Naive thymus-derived CD4-positive, alpha-beta T cell (primary cell): ENCODE measurements at regions not wholly inside any gene's neighbourhood (a gene's known extent, or its start where the extent isn't known, plus 50 kb on each side); places are given as distances from the start of the nearest gene placed in this dataset.
"Not testable (repeated sequence)": the region's sequence is repeated elsewhere in the genome, so short reads cannot be mapped to it uniquely, and the experiment has no call there.

Source experiments
- ATAC-seq: fragments of 150-1000 bp; cut with Tn5 transposase; 2 replicates; pipeline ENCODE4 v1.10.0; 2021; ENCODE audit warnings: mild to moderate bottlenecking, moderate library complexity
- CTCF ChIA-PET: fragments of 350-600 bp; sonication (Branson Sonifier 250); formaldehyde crosslinking; loops from one replicate; lab custom pipeline; 2021; ENCODE audit warnings: antibody characterized with exemption; lab: Charles Lee
- POLR2A ChIA-PET: fragments of 350-600 bp; sonication (Branson Sonifier 250); formaldehyde crosslinking; loops from one replicate; lab custom pipeline; 2021; ENCODE audit warnings: antibody characterized with exemption, inconsistent platforms; lab: Charles Lee
- DNase-seq, 9 donors: peaks; one replicate each; pipeline versions ENCODE4 v3.0.0 to v3.0.0-alpha.2; 2020 to 2022; ENCODE audit warnings: mixed read lengths in 1 of 9
- H3K27ac ChIP-seq: one replicate; pipeline ENCODE4 v1.7.0; 2013; ENCODE audit warnings: mild to moderate bottlenecking, low read depth, low read length, moderate library complexity
- H3K27me3 ChIP-seq, 2 donors: one replicate each; pipeline ENCODE4 v1.7.0; 2013; ENCODE audit warnings: low read length in 2 of 2, mild to moderate bottlenecking in 2 of 2, moderate library complexity in 2 of 2; ENCODE audit not compliant: control insufficient read depth in 2 of 2, insufficient read depth in 2 of 2
- H3K36me3 ChIP-seq, 3 experiments: 1 replicate in 2 of 3; 2 replicates in 1 of 3; pipeline ENCODE4 v1.7.0; 2013; ENCODE audit warnings: low read length in 3 of 3, mild to moderate bottlenecking in 3 of 3, moderate library complexity in 1 of 3; ENCODE audit not compliant: insufficient read depth in 3 of 3, control insufficient read depth in 2 of 3
- H3K4me1 ChIP-seq, 2 donors: one replicate each; pipeline ENCODE4 v1.7.0; 2013; ENCODE audit warnings: low read length in 2 of 2, mild to moderate bottlenecking in 2 of 2, moderate library complexity in 1 of 2; ENCODE audit not compliant: control insufficient read depth in 2 of 2, insufficient read depth in 2 of 2
- H3K4me3 ChIP-seq: 2 replicates; pipeline ENCODE4 v1.7.0; 2013; ENCODE audit warnings: mild to moderate bottlenecking, low read length
- H3K9me3 ChIP-seq, 3 experiments: 1 replicate in 2 of 3; 2 replicates in 1 of 3; pipeline ENCODE4 v1.7.0; 2013; ENCODE audit warnings: low read length in 3 of 3; ENCODE audit not compliant: control insufficient read depth in 2 of 3
- H3K27ac Mint-ChIP-seq, 9 donors: one replicate each; pipeline ENCODE4 v1.8.0; 2020 to 2022; ENCODE audit warnings: mixed read lengths in 9 of 9, mild to moderate bottlenecking in 8 of 9, moderate library complexity in 5 of 9, inconsistent platforms in 2 of 9
- H3K27me3 Mint-ChIP-seq, 5 donors: one replicate each; pipeline ENCODE4 v1.8.0; 2021 to 2022; ENCODE audit warnings: mixed read lengths in 5 of 5, mild to moderate bottlenecking in 1 of 5
- H3K36me3 Mint-ChIP-seq, 5 donors: one replicate each; pipeline ENCODE4 v1.8.0; 2020 to 2022; ENCODE audit warnings: mixed read lengths in 5 of 5, mild to moderate bottlenecking in 3 of 5, inconsistent platforms in 1 of 5
- H3K4me1 Mint-ChIP-seq, 7 donors: one replicate each; pipeline ENCODE4 v1.8.0; 2020 to 2022; ENCODE audit warnings: mixed read lengths in 7 of 7, mild to moderate bottlenecking in 3 of 7, inconsistent platforms in 1 of 7
- H3K4me3 Mint-ChIP-seq, 10 donors: one replicate each; pipeline ENCODE4 v1.8.0; 2020 to 2022; ENCODE audit warnings: mild to moderate bottlenecking in 10 of 10, mixed read lengths in 10 of 10, moderate library complexity in 6 of 10, inconsistent platforms in 2 of 10
- H3K9me3 Mint-ChIP-seq, 11 donors: one replicate each; pipeline ENCODE4 v1.8.0; 2020 to 2022; ENCODE audit warnings: mixed read lengths in 11 of 11, mild to moderate bottlenecking in 4 of 11, inconsistent platforms in 1 of 11, moderate library complexity in 1 of 11
- intact Hi-C, 2 donors: fragments of 100-400 bp; cut with micrococcal nuclease; formaldehyde crosslinking; loops; one replicate each; pipeline ENCODE4 v1.15.1; 2023

GRCh38 chr21:14046401-14046800, 164.4 kb downstream of the LIPI start:
- intact Hi-C loops = no loop called here
- CTCF ChIA-PET = no interaction called here
- H3K36me3 Mint-ChIP-seq = peaks cover 0 to 2% (median 0%) of the 10 kb centered on the region in 5 donors

GRCh38 chr21:14040386-14040785, 170.4 kb downstream of the LIPI start:
- Histone ChIP-seq H3K9me3 (no peaks in the 10 kb centered on the region), H3K4me3 (no peak overlapping the region), H3K4me1 (no peaks in the 10 kb centered on the region), H3K27ac (no peak overlapping the region), H3K27me3 (no peaks in the 10 kb centered on the region), H3K36me3 (no peaks in the 10 kb centered on the region)
- H3K4me1 Mint-ChIP-seq = peaks cover 0 to 3% (median 0%) of the 10 kb centered on the region in 7 donors
- intact Hi-C loops = no loop called here
- H3K9me3 Mint-ChIP-seq = no peaks in the 10 kb centered on the region
- CTCF ChIA-PET = no interaction called here
- no peak for DNase-seq
- POLR2A ChIA-PET = no interaction called here
- no peaks in the 10 kb centered on the region for H3K27me3 Mint-ChIP-seq
- no peak overlapping the region for H3K27ac Mint-ChIP-seq
- H3K4me3 Mint-ChIP-seq = no peak overlapping the region
- H3K36me3 Mint-ChIP-seq = peaks cover 0 to 16% (median 2%) of the 10 kb centered on the region in 5 donors
- no peak for ATAC-seq

More at GRCh38 chr21:14046401-14046800, 164.4 kb downstream of the LIPI start:
- Mint-ChIP-seq H3K9me3 (no peaks in the 10 kb centered on the region), H3K4me3 (no peak overlapping the region), H3K27ac (no peak overlapping the region), H3K27me3 (no peaks in the 10 kb centered on the region), H3K4me1 (peaks cover 0 to 6% (median 0%) of the 10 kb centered on the region in 7 donors)
- Histone ChIP-seq H3K4me3 (no peak overlapping the region), H3K36me3 (no peaks in the 10 kb centered on the region), H3K27me3 (no peaks in the 10 kb centered on the region), H3K9me3 (no peaks in the 10 kb centered on the region), H3K4me1 (no peaks in the 10 kb centered on the region), H3K27ac (no peak overlapping the region)
- ATAC-seq (no peak), DNase-seq (no peak)
- POLR2A ChIA-PET = no interaction called here

GRCh38 chr21:14028619-14029018, 182.1 kb downstream of the LIPI start:
- H3K9me3 Mint-ChIP-seq, H3K27ac ChIP-seq, H3K36me3 Mint-ChIP-seq, DNase-seq, H3K4me1 ChIP-seq, POLR2A ChIA-PET, ATAC-seq, H3K27me3 Mint-ChIP-seq, H3K36me3 ChIP-seq, H3K9me3 ChIP-seq, H3K27me3 ChIP-seq, H3K4me3 ChIP-seq, CTCF ChIA-PET: not testable (repeated sequence)
- peak overlapping the region in 3 of 9 donors; percentile 12 to 80 (median 35) for H3K27ac Mint-ChIP-seq
- intact Hi-C loops = loop anchor here (5.0 kb wide), 2 partner anchors 189 to 354 kb away; partner anchors contain the start of genes HSPA13 (in 2 of the 2) and RBM11 (in 1 of the 2)
- peak overlapping the region in 8 of 10 donors; percentile 24 to 89 (median 68) for H3K4me3 Mint-ChIP-seq
- peaks cover 0 to 29% (median 12%) of the 10 kb centered on the region in 7 donors for H3K4me1 Mint-ChIP-seq

GRCh38 chr21:14027235-14027869, 183.4 kb downstream of the LIPI start:
- H3K9me3 ChIP-seq, H3K36me3 ChIP-seq, H3K27me3 ChIP-seq, H3K36me3 Mint-ChIP-seq, H3K27me3 Mint-ChIP-seq, POLR2A ChIA-PET, H3K4me1 ChIP-seq, CTCF ChIA-PET, H3K9me3 Mint-ChIP-seq, H3K27ac ChIP-seq: not testable (repeated sequence)
- DNase-seq (peak; percentile 63 to 90 (median 85)), ATAC-seq (peak; percentile 100)
- Mint-ChIP-seq H3K4me1 (peaks cover 0 to 29% (median 12%) of the 10 kb centered on the region in 7 donors), H3K4me3 (peak overlapping the region; percentile 83 to 97 (median 90)), H3K27ac (peak overlapping the region in 8 of 9 donors; percentile 68 to 91 (median 81))
- intact Hi-C loops = loop anchor here (5.0 kb wide), 2 partner anchors 190 to 355 kb away; partner anchors contain the start of genes HSPA13 (in 2 of the 2) and RBM11 (in 1 of the 2)
- H3K4me3 ChIP-seq = peak overlapping the region; percentile 71

- H3K4me3 Mint-ChIP-seq, H3K27me3 Mint-ChIP-seq, H3K4me1 Mint-ChIP-seq, H3K9me3 Mint-ChIP-seq, H3K27ac ChIP-seq, H3K36me3 Mint-ChIP-seq, H3K4me3 ChIP-seq, H3K27me3 ChIP-seq, POLR2A ChIA-PET, H3K4me1 ChIP-seq, DNase-seq, H3K36me3 ChIP-seq, H3K27ac Mint-ChIP-seq, intact Hi-C loops, H3K9me3 ChIP-seq, CTCF ChIA-PET, ATAC-seq: not testable (repeated sequence)
Measured at GRCh38 chr21:14020108-14020507, 190.6 kb downstream of the LIPI start.

GRCh38 chr21:14015841-14016240, 194.9 kb downstream of the LIPI start:
- H3K4me1 Mint-ChIP-seq, H3K9me3 Mint-ChIP-seq, DNase-seq, H3K27me3 Mint-ChIP-seq, H3K4me1 ChIP-seq, POLR2A ChIA-PET, H3K36me3 Mint-ChIP-seq, H3K27ac ChIP-seq, H3K27ac Mint-ChIP-seq, H3K9me3 ChIP-seq, H3K36me3 ChIP-seq, intact Hi-C loops, H3K4me3 ChIP-seq, H3K4me3 Mint-ChIP-seq, CTCF ChIA-PET, ATAC-seq, H3K27me3 ChIP-seq: not testable (repeated sequence)
